GM19397 (cell line): ENCODE measurements at regions not wholly inside any gene's neighbourhood (a gene's known extent, or its start where the extent isn't known, plus 50 kb on each side); places are given as distances from the start of the nearest gene placed in this dataset.

Experiments
- ATAC-seq: cut with Tn5 transposase; IDR thresholded peaks from one replicate; pipeline ENCODE4 v1.9.1; 2021; ENCODE audit warnings: mild to moderate bottlenecking, moderate library complexity; ENCODE audit not compliant: unreplicated experiment

GRCh38 chr1:185515696-185516095 is 198.7 kb upstream of the IVNS1ABP start:
- no peak for ATAC-seq

- ATAC-seq: no peak
Observed at GRCh38 chr1:185514311-185514710, 197.3 kb upstream of the IVNS1ABP start.

GRCh38 chr1:185512442-185512841 is 195.4 kb upstream of the IVNS1ABP start:
- no peak for ATAC-seq

DNA sequence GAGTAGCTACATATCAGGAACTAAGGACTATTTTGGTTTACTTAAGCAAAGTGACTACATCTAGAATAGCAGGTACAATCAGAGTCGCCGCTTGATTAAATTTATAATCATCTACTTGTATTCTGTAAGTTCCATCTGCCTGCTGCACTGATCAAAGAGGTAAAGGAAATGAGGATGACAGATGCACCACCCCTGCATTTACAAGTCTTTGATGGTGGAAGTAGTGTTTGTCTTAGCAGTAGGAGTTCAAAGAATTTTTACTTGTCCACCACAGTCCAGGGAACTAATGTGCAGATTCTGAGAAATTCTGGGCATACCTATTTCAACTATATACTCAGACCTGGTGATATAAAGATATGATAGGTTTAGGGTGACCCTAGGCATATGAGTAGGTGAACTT is 184.1 kb upstream of the IVNS1ABP start:
- ATAC-seq: no peak

DNA sequence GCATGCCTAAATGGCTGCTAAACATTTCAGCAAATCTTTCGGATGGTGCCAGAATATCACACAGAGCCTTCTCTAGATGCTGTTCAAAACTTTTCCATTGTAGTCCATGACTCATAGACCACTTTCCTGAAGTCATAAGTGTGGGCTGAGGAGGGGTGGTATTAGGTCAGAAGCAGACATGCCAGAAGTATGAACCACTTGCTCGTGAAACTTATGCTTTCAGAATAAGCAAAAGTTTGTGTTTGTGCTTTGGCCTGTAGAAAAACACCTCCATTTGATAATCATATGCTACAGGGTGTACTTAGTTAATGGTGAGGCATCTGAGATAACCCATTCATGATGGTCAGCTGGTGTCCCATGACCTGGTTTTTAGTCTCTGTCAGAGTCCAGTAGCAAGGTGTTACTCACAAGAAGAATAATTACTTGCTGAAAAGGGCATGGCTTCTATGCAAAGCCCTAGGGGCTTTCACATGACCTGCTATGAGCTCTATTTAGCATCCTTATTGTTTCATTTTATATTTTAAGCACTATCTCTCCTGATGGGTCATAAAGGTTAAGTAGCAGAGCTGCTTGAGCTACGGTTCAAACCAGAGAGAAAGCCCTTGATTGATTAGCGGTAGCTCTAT is 183.1 kb upstream of the IVNS1ABP start:
- ATAC-seq: no peak

GRCh38 chr1:185498207-185498606 is 181.2 kb upstream of the IVNS1ABP start:
- no peak for ATAC-seq

DNA sequence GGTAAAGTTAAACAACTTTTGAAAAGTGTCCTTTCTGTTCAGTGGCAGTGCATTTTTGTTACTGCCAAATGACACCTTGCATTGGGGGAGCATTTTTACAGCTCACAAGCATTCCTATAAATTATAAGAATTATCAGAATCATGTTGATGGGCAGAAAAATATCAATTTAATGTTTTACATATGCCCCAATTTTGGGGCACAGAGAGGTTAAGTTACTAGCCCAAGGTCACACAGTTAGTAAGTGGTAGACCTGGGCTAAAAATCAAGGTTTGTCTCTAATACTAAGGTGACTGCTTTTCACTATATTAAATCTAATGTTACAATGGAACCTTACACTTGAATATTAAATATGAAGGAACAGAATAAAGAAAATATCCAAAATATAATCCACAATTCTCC is 180.1 kb upstream of the IVNS1ABP start:
- ATAC-seq: no peak

- no peak for ATAC-seq
Observed at GRCh38 chr1:185495898-185496297, 178.9 kb upstream of the IVNS1ABP start.

- no peak for ATAC-seq
Observed at GRCh38 chr1:185495007-185495406, 178.0 kb upstream of the IVNS1ABP start.

DNA sequence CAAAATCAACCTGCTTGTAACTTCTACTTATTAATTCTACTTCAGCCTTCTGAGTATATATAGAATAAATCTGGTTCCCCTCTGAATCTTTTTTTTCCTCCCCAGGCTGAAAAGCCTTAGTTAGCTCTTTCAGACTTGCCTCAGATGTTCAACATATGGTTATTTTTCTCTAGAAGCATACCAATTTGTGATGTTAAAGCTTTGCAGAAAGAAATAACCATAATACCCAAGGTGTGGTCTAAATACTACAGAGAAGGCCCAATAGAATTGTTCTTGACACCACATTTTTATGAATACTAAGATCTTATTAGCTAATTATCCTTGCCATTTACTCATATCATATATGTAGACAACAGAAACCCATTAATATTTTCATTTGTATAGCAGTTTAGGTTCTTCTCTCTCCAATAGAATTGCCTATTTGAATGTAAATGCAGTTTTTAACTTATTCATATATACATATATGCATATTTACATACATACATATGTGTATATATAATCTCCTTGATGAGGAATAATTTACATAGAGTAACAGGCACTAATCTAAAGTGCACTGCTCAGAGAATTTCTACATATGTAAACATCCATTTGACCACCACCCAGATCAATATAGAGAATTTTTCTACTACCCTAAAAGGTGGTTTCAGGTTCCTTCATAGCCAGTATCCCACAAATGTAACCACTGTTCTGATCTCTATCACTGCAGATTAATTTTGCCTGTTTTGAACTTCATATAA is 175.2 kb upstream of the IVNS1ABP start:
- no peak for ATAC-seq

- no peak for ATAC-seq
Observed at GRCh38 chr1:185491604-185492003, 174.6 kb upstream of the IVNS1ABP start.

GRCh38 chr1:185490924-185491323 is 173.9 kb upstream of the IVNS1ABP start:
- no peak for ATAC-seq

- no peak for ATAC-seq
Observed at GRCh38 chr1:185489406-185489805, 172.4 kb upstream of the IVNS1ABP start.

DNA sequence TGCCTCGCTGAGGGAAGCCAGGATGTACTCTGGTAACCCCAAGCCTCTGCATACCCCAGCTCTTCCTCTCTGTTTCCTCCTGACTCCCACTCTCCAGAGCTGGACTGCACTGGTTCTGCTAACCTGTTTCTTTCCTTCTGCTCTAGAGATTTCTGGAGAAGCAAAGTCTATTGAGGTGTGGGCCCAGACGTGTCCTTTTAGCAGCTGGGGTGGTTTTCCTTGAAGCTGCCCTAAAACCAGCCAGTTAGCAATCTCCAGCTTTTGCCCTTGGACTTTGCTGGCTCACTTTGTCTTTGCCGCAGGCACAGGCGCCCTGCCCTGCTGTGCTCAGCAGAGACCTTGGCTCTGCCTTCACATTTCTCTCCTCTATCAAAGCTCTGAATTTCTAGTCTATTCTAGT is 171.8 kb upstream of the IVNS1ABP start:
- ATAC-seq: no peak

DNA sequence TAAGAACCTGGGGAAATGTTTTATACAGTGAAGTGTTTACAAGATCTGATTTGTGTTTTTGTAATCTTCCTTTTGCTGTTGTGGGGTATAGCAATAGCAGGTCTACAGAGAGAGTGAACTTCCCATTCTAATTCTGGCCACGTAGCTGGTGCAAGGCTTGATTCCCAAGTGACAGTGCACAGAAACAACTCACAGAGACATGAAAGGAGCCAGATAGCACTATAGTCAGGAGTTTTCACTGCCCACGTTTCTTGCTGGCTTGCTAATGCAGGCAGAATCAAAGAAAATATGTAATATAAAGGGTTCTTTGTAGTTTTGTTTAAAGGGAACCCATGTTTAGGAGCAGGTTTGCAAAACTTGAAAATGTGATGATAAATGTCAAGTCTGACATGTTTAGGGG is 170.9 kb upstream of the IVNS1ABP start:
- no peak for ATAC-seq

DNA sequence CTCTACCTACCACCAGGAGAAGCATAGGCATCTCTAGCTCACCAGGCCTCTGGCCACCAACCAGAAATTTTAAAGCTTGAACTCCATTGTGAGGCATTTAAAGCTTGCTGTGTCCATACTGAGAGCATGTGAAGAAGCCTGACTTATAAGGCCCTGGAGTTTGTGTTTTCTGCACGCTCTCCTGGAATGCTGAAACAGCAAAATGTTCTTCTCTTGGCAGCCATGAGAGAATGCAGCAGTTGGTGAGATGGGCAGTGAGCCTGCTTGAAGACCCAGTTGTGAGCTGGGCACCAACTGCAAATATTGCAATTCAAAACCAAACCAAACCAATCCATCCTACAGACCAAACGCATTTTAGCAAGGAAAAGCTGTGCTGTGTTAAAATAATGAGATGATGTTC is 170.0 kb upstream of the IVNS1ABP start:
- no peak for ATAC-seq

GRCh38 chr1:185486346-185486745 is 169.3 kb upstream of the IVNS1ABP start:
- ATAC-seq: no peak

- no peak for ATAC-seq
Observed at GRCh38 chr1:185483664-185484450, 166.8 kb upstream of the IVNS1ABP start.

GRCh38 chr1:185483217-185483616 is 166.2 kb upstream of the IVNS1ABP start:
- ATAC-seq: no peak

GRCh38 chr1:185480545-185480944 is 163.5 kb upstream of the IVNS1ABP start:
- ATAC-seq: no peak

DNA sequence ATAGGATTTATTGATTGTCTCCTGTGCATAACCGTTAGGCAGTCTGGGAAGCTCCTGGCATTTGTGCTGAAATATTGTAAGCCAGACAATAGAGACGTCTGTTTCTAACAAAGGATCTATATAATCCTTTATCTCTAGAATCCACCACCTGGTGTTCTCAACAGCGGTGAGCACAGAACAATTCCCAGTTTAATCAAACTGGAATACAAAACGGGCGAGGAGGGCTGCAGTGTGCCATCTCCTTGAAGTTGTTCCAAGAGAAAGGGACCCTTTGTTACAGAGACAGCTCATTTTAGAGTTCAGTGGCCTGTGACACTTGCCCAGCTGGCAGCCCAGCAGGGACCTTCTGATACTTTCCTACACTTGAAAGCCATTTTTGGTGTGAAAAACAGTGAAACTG is 162.8 kb upstream of the IVNS1ABP start:
- ATAC-seq: no peak

DNA sequence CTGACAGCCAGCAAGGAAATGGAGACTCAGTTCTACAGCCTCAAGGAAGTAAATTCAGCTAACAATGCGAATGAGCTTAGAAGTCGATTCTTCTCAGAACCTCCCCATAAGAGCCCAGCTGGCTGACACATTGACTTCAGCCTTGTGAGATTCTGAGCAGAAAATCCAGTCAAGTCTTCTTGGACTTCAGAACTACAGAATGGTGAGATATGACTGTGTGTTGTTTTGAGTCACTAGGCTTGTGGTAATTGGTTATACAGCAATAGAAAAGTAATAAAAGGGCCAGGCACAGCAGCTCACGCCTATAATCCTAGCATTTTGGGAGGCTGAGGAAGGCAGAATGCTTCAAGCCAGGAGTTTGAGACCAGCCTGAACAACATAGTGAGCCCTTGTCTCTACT is 161.8 kb upstream of the IVNS1ABP start:
- ATAC-seq: no peak
